ENCODE measurements at regions not wholly inside any gene's neighbourhood (a gene's known extent, or its start where the extent isn't known, plus 50 kb on each side); places are given as distances from the start of the nearest gene placed in this dataset.

DNA sequence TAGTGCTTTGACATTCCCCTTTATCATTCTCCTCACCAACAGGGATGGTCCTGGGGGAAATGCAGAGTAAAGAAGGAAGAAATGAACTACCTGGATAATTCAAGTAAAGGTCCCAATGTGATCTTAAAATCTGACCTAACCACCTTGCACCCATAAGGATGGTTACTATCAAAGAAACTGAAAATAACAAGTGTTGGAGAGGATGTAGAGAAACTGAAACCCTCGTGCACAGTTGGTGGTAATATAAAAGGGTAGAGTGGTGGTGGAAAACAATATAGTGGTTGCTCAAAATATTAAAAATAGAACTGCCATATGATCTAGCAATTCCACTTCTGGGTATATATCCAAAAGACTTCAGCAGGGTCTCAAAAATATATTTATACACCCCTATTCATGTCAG, 298.6 kb upstream of the PPARGC1A start:
- BruUV-seq (replicated peaks) = no TSS peak
- H3K9me1 ChIP-seq (replicated peaks; ENCODE audit: control insufficient read depth, extremely low read depth, insufficient read depth, low read length) = no peaks in the 10 kb centered on the region
- FAIRE-seq (no peak), DNase-seq (ENCODE audit: low read depth, low spot score) (no peak)
- intact Hi-C loops (cut with micrococcal nuclease) (no loop called here), dilution Hi-C loops (cut with MboI; ENCODE audit: extremely low pct_ligation_motif_present, low sequenced_read_pairs) (no loop called here)
- no peaks in the 10 kb centered on the region for H3K36me3 ChIP-seq (ENCODE audit: control insufficient read depth in 2 of 2, extremely low read depth in 1 of 2, insufficient read depth in 2 of 2, low read length in 2 of 2)
- H3K4me3 ChIP-seq (replicated peaks in 1 of 3; ENCODE audit: insufficient read depth in 1 of 3, low read depth in 1 of 3, low read length in 3 of 3) = no peak overlapping the region
- H3K9ac ChIP-seq (replicated peaks; ENCODE audit: extremely low read depth, insufficient read depth, low read length) = no peak overlapping the region
- peaks cover 4% of the 10 kb centered on the region for H3K9me3 ChIP-seq (replicated peaks; ENCODE audit: control insufficient read depth, insufficient read depth, low read length)
- TF ChIP-seq MYC (IDR thresholded peaks at IDR 0.05; ENCODE audit: low read depth, low read length) (no peak), JUN (IDR thresholded peaks at IDR 0.05; ENCODE audit: borderline replicate concordance, insufficient read depth, insufficient read length, low read depth) (no peak), GATA2 (IDR thresholded peaks at IDR 0.05; ENCODE audit: insufficient read depth, insufficient read length, low read depth, low read length) (no peak), POLR2A (IDR thresholded peaks at IDR 0.05; ENCODE audit: low read depth, low read length) (no peak), FOS (IDR thresholded peaks at IDR 0.05; ENCODE audit: borderline replicate concordance, insufficient read depth, low read length) (no peak), EZH2 (IDR thresholded peaks at IDR 0.05; ENCODE audit: borderline replicate concordance, low read depth, low read length, severe bottlenecking) (no peak), POLR2AphosphoS5 (IDR thresholded peaks at IDR 0.05; ENCODE audit: insufficient read depth, low read depth, low read length) (no peak)
- TF ChIP-seq, protein P1, sequence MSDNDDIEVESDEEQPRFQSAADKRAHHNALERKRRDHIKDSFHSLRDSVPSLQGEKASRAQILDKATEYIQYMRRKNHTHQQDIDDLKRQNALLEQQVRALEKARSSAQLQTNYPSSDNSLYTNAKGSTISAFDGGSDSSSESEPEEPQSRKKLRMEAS (IDR thresholded peaks at IDR 0.05; ENCODE audit: insufficient read depth, insufficient read length) = no peak
- TF ChIP-seq, protein P2, sequence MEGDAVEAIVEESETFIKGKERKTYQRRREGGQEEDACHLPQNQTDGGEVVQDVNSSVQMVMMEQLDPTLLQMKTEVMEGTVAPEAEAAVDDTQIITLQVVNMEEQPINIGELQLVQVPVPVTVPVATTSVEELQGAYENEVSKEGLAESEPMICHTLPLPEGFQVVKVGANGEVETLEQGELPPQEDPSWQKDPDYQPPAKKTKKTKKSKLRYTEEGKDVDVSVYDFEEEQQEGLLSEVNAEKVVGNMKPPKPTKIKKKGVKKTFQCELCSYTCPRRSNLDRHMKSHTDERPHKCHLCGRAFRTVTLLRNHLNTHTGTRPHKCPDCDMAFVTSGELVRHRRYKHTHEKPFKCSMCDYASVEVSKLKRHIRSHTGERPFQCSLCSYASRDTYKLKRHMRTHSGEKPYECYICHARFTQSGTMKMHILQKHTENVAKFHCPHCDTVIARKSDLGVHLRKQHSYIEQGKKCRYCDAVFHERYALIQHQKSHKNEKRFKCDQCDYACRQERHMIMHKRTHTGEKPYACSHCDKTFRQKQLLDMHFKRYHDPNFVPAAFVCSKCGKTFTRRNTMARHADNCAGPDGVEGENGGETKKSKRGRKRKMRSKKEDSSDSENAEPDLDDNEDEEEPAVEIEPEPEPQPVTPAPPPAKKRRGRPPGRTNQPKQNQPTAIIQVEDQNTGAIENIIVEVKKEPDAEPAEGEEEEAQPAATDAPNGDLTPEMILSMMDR (IDR thresholded peaks at IDR 0.05; ENCODE audit: extremely low read depth in 1 of 2, insufficient read depth in 1 of 2, low read depth in 1 of 2, low read length in 2 of 2) = no peak
- H3K4me2 ChIP-seq (ENCODE audit: insufficient read depth, low read length) = no peak overlapping the region
- H3K27me3 ChIP-seq (ENCODE audit: control insufficient read depth in 2 of 2, insufficient read depth in 2 of 2, low read length in 2 of 2) = no peaks in the 10 kb centered on the region
- H2AFZ ChIP-seq (ENCODE audit: low read depth, low read length) = no peak overlapping the region
- CTCF ChIA-PET = no interaction called here
- H3K4me1 ChIP-seq (ENCODE audit: control insufficient read depth, extremely low read depth, insufficient read depth, low read length) = no peaks in the 10 kb centered on the region
- POLR2A ChIA-PET = no interaction called here
- H3K27ac ChIP-seq (ENCODE audit: insufficient read depth, low read depth, low read length) = no peak overlapping the region
- H4K20me1 ChIP-seq (replicated peaks; ENCODE audit: control insufficient read depth, extremely low read depth, insufficient read depth, low read length) = no peaks in the 10 kb centered on the region
- H3K79me2 ChIP-seq (ENCODE audit: control insufficient read depth, insufficient read depth, low read length) = no peaks in the 10 kb centered on the region

Measured in endothelial cell of umbilical vein (primary cell).